Fibroblast of lung (primary cell): ENCODE measurements at regions not wholly inside any gene's neighbourhood (a gene's known extent, or its start where the extent isn't known, plus 50 kb on each side); places are given as distances from the start of the nearest gene placed in this dataset.
"Not testable (repeated sequence)": the region's sequence is repeated elsewhere in the genome, so short reads cannot be mapped to it uniquely, and the experiment has no call there.

Source experiments
- DNase-seq, 2 donors: peaks; one replicate each; pipeline versions ENCODE4 v3.0.0 to v3.0.0-alpha.2; 2010; ENCODE audit warnings: low read depth in 2 of 2
- H2AFZ ChIP-seq: 2 replicates; pipeline ENCODE4 v1.5.1; 2012; ENCODE audit warnings: low read length, control low read depth, inconsistent platforms
- H3K27ac ChIP-seq: 2 replicates; pipeline ENCODE4 v1.5.1; 2011; ENCODE audit warnings: low read length, control low read depth; ENCODE audit not compliant: insufficient read depth
- H3K27me3 ChIP-seq: 2 replicates; pipeline ENCODE4 v1.5.1; 2011; ENCODE audit warnings: mild to moderate bottlenecking, low read length; ENCODE audit not compliant: control insufficient read depth, insufficient read depth
- H3K36me3 ChIP-seq: 2 replicates; pipeline ENCODE4 v1.5.1; 2011; ENCODE audit warnings: low read length; ENCODE audit not compliant: control insufficient read depth, insufficient read depth
- H3K4me1 ChIP-seq: 2 replicates; pipeline ENCODE4 v1.5.1; 2011; ENCODE audit warnings: low read length; ENCODE audit not compliant: control insufficient read depth, insufficient read depth; ENCODE audit errors: extremely low read depth
- H3K4me2 ChIP-seq: 2 replicates; pipeline ENCODE4 v1.5.1; 2011; ENCODE audit warnings: low read length, control low read depth; ENCODE audit not compliant: insufficient read depth; ENCODE audit errors: extremely low read depth
- H3K4me3 ChIP-seq, 4 experiments: fragments of 200-600 bp in 1 of 4; sonication (generic) in 1 of 4; replicated peaks in 1 of 4; 2 replicates each; pipeline ENCODE4 v1.5.1; 2011 to 2016; ENCODE audit warnings: low read length in 4 of 4, low read depth in 3 of 4, mild to moderate bottlenecking in 3 of 4, control low read depth in 2 of 4, inconsistent platforms in 1 of 4, mixed read lengths in 1 of 4; ENCODE audit not compliant: insufficient read depth in 1 of 4; ENCODE audit errors: control extremely low read depth in 1 of 4
- H3K79me2 ChIP-seq: 2 replicates; pipeline ENCODE4 v1.5.1; 2012; ENCODE audit warnings: mild to moderate bottlenecking, low read length, inconsistent platforms; ENCODE audit not compliant: control insufficient read depth, insufficient read depth
- H3K9ac ChIP-seq: 2 replicates; pipeline ENCODE4 v1.5.1; 2011; ENCODE audit warnings: mild to moderate bottlenecking, low read length, control low read depth; ENCODE audit not compliant: insufficient read depth
- H3K9me3 ChIP-seq: 2 replicates; pipeline ENCODE4 v1.5.1; 2012; ENCODE audit warnings: low read depth, low read length; ENCODE audit not compliant: control insufficient read depth, insufficient read depth
- H4K20me1 ChIP-seq: 2 replicates; pipeline ENCODE4 v1.5.1; 2011; ENCODE audit warnings: low read length; ENCODE audit not compliant: control insufficient read depth, insufficient read depth; ENCODE audit errors: extremely low read depth
- CTCF ChIP-seq, 2 donors: IDR thresholded peaks in 1 of 2; conservative IDR thresholded peaks in 1 of 2; 1 replicate in 1 of 2; 2 replicates in 1 of 2; pipeline ENCODE4 v1.5.1; 2011 to 2012; ENCODE audit warnings: low read length in 2 of 2, control low read depth in 1 of 2, inconsistent platforms in 1 of 2, low read depth in 1 of 2, mild to moderate bottlenecking in 1 of 2
- EZH2 ChIP-seq: IDR thresholded peaks from 2 replicates; pipeline ENCODE4 v1.5.1; 2012; ENCODE audit warnings: low read length, control low read depth, mild to moderate bottlenecking; ENCODE audit errors: missing control alignments

- no peak overlapping the region for H3K4me2 ChIP-seq
- no peak overlapping the region for H3K27ac ChIP-seq
- H3K79me2 ChIP-seq = no peaks in the 10 kb centered on the region
- H2AFZ ChIP-seq = no peak overlapping the region
- no peaks in the 10 kb centered on the region for H3K9me3 ChIP-seq
- no peaks in the 10 kb centered on the region for H4K20me1 ChIP-seq
- no peak for DNase-seq
- H3K9ac ChIP-seq = no peak overlapping the region
- H3K4me1 ChIP-seq = no peaks in the 10 kb centered on the region
- H3K4me3 ChIP-seq = no peak overlapping the region
- no peak for TF ChIP-seq EZH2
- no peak for TF ChIP-seq CTCF (conservative IDR thresholded peaks at IDR 0.05 in 1 of 2, IDR thresholded peaks at IDR 0.05 in 1 of 2; ENCODE audit: low read depth in 1 of 2, low read length in 2 of 2)
- H3K27me3 ChIP-seq = no peaks in the 10 kb centered on the region
- no peaks in the 10 kb centered on the region for H3K36me3 ChIP-seq
Measured at GRCh38 chr22:23450434-23450795, 129.7 kb downstream of the IGLL1 start.

GRCh38 chr22:23449748-23450433, 130.2 kb downstream of the IGLL1 start:
- not testable (repeated sequence) for DNase-seq, H4K20me1 ChIP-seq, H3K27ac ChIP-seq, H3K36me3 ChIP-seq, H3K9ac ChIP-seq, H3K79me2 ChIP-seq, H3K4me2 ChIP-seq, H3K9me3 ChIP-seq, H3K4me1 ChIP-seq, H3K27me3 ChIP-seq, H3K4me3 ChIP-seq, H2AFZ ChIP-seq

GRCh38 chr22:23448499-23449288, 131.4 kb downstream of the IGLL1 start:
- H3K79me2 ChIP-seq, H3K4me2 ChIP-seq, H3K9ac ChIP-seq: not testable (repeated sequence)

GRCh38 chr22:23446796-23447350, 133.2 kb downstream of the IGLL1 start:
- H2AFZ ChIP-seq = no peak overlapping the region
- H3K4me3 ChIP-seq = no peak overlapping the region
- H3K4me2 ChIP-seq = no peak overlapping the region
- TF ChIP-seq EZH2 = no peak
- TF ChIP-seq CTCF (conservative IDR thresholded peaks at IDR 0.05 in 1 of 2, IDR thresholded peaks at IDR 0.05 in 1 of 2; ENCODE audit: low read depth in 1 of 2, low read length in 2 of 2) = no peak
- no peaks in the 10 kb centered on the region for H3K36me3 ChIP-seq
- H3K27ac ChIP-seq = no peak overlapping the region
- DNase-seq = no peak
- H3K79me2 ChIP-seq = no peaks in the 10 kb centered on the region
- H3K9ac ChIP-seq = no peak overlapping the region
- H3K4me1 ChIP-seq = no peaks in the 10 kb centered on the region
- no peaks in the 10 kb centered on the region for H3K9me3 ChIP-seq
- no peaks in the 10 kb centered on the region for H4K20me1 ChIP-seq
- H3K27me3 ChIP-seq = no peaks in the 10 kb centered on the region

More at GRCh38 chr22:23448499-23449288, 131.4 kb downstream of the IGLL1 start:
- H4K20me1 ChIP-seq, H3K27ac ChIP-seq, H3K4me3 ChIP-seq, H2AFZ ChIP-seq, H3K36me3 ChIP-seq, DNase-seq, H3K4me1 ChIP-seq, H3K9me3 ChIP-seq, H3K27me3 ChIP-seq: not testable (repeated sequence)

GRCh38 chr22:23446194-23446593, 133.9 kb downstream of the IGLL1 start:
- H2AFZ ChIP-seq, H4K20me1 ChIP-seq, H3K4me2 ChIP-seq, H3K4me3 ChIP-seq, H3K27ac ChIP-seq, H3K9me3 ChIP-seq, H3K36me3 ChIP-seq, H3K27me3 ChIP-seq, H3K79me2 ChIP-seq, H3K4me1 ChIP-seq, DNase-seq, H3K9ac ChIP-seq: not testable (repeated sequence)
